Activated CD4-positive, alpha-beta T cell treated with anti-CD3 and anti-CD28 coated beads for 48 hours (primary cell): ENCODE measurements at regions not wholly inside any gene's neighbourhood (a gene's known extent, or its start where the extent isn't known, plus 50 kb on each side); places are given as distances from the start of the nearest gene placed in this dataset.

Experiments
- DNase-seq: peaks from one replicate; pipeline ENCODE4 v3.0.0-alpha.2; 2020

GRCh38 chr5:135217669-135218485 lies 181.2 kb downstream of the MACROH2A1 start:
- no peak for DNase-seq

GRCh38 chr5:135216471-135217343 lies 182.3 kb downstream of the MACROH2A1 start:
- DNase-seq: no peak

- DNase-seq: no peak
These were observed 181.8 kb upstream of the PITX1 start for GRCh38 chr5:135215617-135216470.

GRCh38 chr5:135214897-135215616 lies 181.0 kb upstream of the PITX1 start:
- DNase-seq: no peak

- DNase-seq: no peak
These were observed 179.6 kb upstream of the PITX1 start for GRCh38 chr5:135213466-135214239.

- DNase-seq: no peak
These were observed 179.0 kb upstream of the PITX1 start for GRCh38 chr5:135213027-135213386.

GRCh38 chr5:135212361-135213026 lies 178.5 kb upstream of the PITX1 start:
- DNase-seq: no peak

- DNase-seq: no peak
These were observed 177.8 kb upstream of the PITX1 start for GRCh38 chr5:135211791-135212190.

- no peak for DNase-seq
These were observed 177.2 kb upstream of the PITX1 start for GRCh38 chr5:135211083-135211790.

GRCh38 chr5:135210286-135211055 lies 176.4 kb upstream of the PITX1 start:
- no peak for DNase-seq

GRCh38 chr5:135208903-135209721 lies 175.1 kb upstream of the PITX1 start:
- no peak for DNase-seq

GRCh38 chr5:135208555-135208902 lies 174.5 kb upstream of the PITX1 start:
- no peak for DNase-seq

- DNase-seq: no peak
These were observed 173.8 kb upstream of the PITX1 start for GRCh38 chr5:135207866-135208265.

- DNase-seq: no peak
These were observed 172.8 kb upstream of the PITX1 start for GRCh38 chr5:135206862-135207261.

GRCh38 chr5:135205632-135206349 lies 171.8 kb upstream of the PITX1 start:
- no peak for DNase-seq

GRCh38 chr5:135204151-135204600 lies 170.1 kb upstream of the PITX1 start:
- DNase-seq: no peak

GRCh38 chr5:135203593-135204036 lies 169.6 kb upstream of the PITX1 start:
- DNase-seq: no peak

GRCh38 chr5:135203019-135203418 lies 169.0 kb upstream of the PITX1 start:
- DNase-seq: no peak
